Ectodermal cell (in vitro differentiated cells): ENCODE measurements at regions not wholly inside any gene's neighbourhood (a gene's known extent, or its start where the extent isn't known, plus 50 kb on each side); places are given as distances from the start of the nearest gene placed in this dataset.

ENCODE experiments used
- H3K27ac ChIP-seq: 2 replicates; pipeline ENCODE4 v1.7.0; 2013; ENCODE audit warnings: mild to moderate bottlenecking, low read depth, low read length; ENCODE audit not compliant: insufficient read depth, poor library complexity, severe bottlenecking
- H3K27me3 ChIP-seq: 2 replicates; pipeline ENCODE4 v1.7.0; 2013; ENCODE audit warnings: mild to moderate bottlenecking, low read length; ENCODE audit not compliant: insufficient read depth, control insufficient read depth, poor library complexity, severe bottlenecking
- H3K36me3 ChIP-seq: one replicate; pipeline ENCODE4 v1.7.0; 2013; ENCODE audit warnings: low read length; ENCODE audit not compliant: control insufficient read depth, insufficient read depth
- H3K4me1 ChIP-seq: one replicate; pipeline ENCODE4 v1.7.0; 2013; ENCODE audit warnings: low read length; ENCODE audit not compliant: control insufficient read depth, insufficient read depth
- H3K4me3 ChIP-seq: 2 replicates; pipeline ENCODE4 v1.7.0; 2013; ENCODE audit warnings: low read depth, low read length, control low read depth; ENCODE audit not compliant: insufficient read depth
- H3K9me3 ChIP-seq: 2 replicates; pipeline ENCODE4 v1.7.0; 2013; ENCODE audit warnings: mild to moderate bottlenecking, low read length, moderate library complexity; ENCODE audit not compliant: control insufficient read depth
- WGBS, 2 experiments: methylation state at CpG; one replicate each; pipeline ENCODE4 v1.1.7; 2013; ENCODE audit warnings: missing lambda C conversion rate in 2 of 2; 5-methylcytosine and 5-hydroxymethylcytosine counted together

- Histone ChIP-seq H3K4me1 (peaks cover 7% of the 10 kb centered on the region), H3K27ac (no peak overlapping the region), H3K9me3 (no peaks in the 10 kb centered on the region), H3K4me3 (no peak overlapping the region), H3K36me3 (no peaks in the 10 kb centered on the region), H3K27me3 (no peaks in the 10 kb centered on the region)
- WGBS, 2 experiments, result 90 to 92% methylated on average over 13 of the region's 13 CpGs
Measured at GRCh38 chr6:9937031-9937763, 477.7 kb downstream of the TFAP2A start.

DNA sequence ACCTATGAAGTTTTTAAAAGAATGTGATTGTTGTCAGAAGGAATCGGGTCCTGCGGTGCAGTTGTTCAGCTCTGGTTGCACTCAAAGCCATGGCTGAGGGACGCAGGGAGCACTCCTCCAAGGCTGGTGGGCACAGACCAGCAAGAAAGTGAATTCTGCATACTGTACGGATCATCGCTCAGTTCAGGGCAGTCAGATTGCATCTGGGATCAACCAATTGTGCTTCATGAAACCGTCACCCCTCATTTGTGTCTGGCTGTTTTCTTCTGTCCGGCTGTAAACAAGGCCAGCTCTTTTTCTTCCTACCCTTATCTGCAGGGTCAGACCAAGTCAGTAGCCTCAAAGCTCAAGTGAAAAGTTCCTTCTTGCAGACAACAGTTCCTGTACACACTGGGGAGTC, 478.3 kb downstream of the TFAP2A start:
- no peaks in the 10 kb centered on the region for H3K36me3 ChIP-seq
- WGBS, 2 experiments, result 90 to 93% methylated on average over 7 of the region's 7 CpGs
- no peaks in the 10 kb centered on the region for H3K27me3 ChIP-seq
- H3K27ac ChIP-seq, result no peak overlapping the region
- no peak overlapping the region for H3K4me3 ChIP-seq
- no peaks in the 10 kb centered on the region for H3K9me3 ChIP-seq
- peaks cover 7% of the 10 kb centered on the region for H3K4me1 ChIP-seq

- Histone ChIP-seq H3K36me3 (no peaks in the 10 kb centered on the region), H3K27ac (no peak overlapping the region), H3K9me3 (no peaks in the 10 kb centered on the region), H3K4me3 (no peak overlapping the region), H3K27me3 (no peaks in the 10 kb centered on the region), H3K4me1 (peaks cover 7% of the 10 kb centered on the region)
- WGBS, 2 experiments, result 100% methylated on average over 1 to 2 of the region's 2 CpGs
Measured at GRCh38 chr6:9933677-9934076, 481.2 kb downstream of the TFAP2A start.

DNA sequence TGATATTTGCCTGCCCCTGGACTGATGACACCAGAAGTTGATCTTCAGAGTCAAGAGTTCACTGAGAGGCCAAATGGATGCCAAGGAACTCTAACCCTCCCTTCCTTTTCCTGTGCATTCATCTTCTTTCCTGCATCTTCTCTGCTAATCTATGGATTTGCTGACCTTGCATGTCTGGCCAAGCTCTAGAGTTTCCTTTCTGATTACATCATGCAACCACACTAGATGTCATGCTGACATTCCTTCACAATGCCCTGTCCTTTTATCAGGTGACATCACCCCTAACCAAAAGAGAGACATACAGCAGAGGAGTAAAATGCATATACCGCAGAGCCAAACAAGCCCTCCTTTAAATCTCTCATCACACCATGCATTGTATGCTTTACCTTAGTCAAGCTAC, 487.6 kb downstream of the TFAP2A start:
- H3K9me3 ChIP-seq, result no peaks in the 10 kb centered on the region
- H3K27me3 ChIP-seq, result no peaks in the 10 kb centered on the region
- no peaks in the 10 kb centered on the region for H3K36me3 ChIP-seq
- H3K4me3 ChIP-seq, result no peak overlapping the region
- 94 to 100% methylated on average over 1 of the region's 1 CpG for WGBS, 2 experiments
- H3K27ac ChIP-seq, result no peak overlapping the region
- no peaks in the 10 kb centered on the region for H3K4me1 ChIP-seq

DNA sequence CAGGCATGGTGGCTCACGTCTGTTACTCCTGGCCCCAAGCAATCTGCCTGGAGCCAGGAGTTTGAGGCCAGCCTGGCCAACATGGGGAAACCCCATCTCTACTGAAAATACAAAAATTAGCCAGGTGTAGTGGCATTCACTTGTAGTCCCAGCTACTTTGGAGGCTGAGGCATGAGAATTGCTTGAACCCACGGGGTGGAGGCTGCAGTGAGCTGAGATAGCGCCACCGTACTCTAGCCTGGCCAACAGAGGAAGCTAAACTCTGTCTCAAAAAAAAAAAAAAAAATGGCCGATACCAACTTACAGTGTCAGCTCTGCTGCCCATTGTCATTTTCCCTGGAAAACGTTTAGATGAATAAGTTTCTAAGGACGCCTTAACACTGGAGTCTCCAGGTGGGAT, 489.9 kb downstream of the TFAP2A start:
- H3K4me1 ChIP-seq, result no peaks in the 10 kb centered on the region
- H3K36me3 ChIP-seq, result no peaks in the 10 kb centered on the region
- H3K9me3 ChIP-seq, result no peaks in the 10 kb centered on the region
- H3K27ac ChIP-seq, result no peak overlapping the region
- H3K4me3 ChIP-seq, result no peak overlapping the region
- WGBS, 2 experiments, result 86 to 93% methylated on average over 7 of the region's 7 CpGs
- H3K27me3 ChIP-seq, result no peaks in the 10 kb centered on the region

DNA sequence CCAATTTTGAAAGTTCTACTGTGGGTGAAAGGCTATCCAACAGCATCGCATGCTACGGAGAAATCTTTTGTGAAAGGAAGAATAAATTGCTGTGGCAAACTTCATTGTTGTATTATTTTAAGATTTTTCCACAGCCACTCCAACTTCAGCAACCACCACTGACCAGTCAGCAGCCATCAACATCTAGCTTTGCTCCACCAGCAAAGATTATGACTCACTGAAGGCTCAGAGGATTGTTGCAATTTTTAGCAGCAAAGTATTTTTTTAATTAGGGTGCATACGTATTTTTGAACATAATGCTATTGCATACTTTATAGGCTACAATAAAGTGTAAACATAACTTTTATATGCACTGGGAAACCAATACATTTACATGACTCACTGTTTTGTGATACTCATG, 493.5 kb downstream of the TFAP2A start:
- Histone ChIP-seq H3K27me3 (no peaks in the 10 kb centered on the region), H3K4me1 (no peaks in the 10 kb centered on the region), H3K9me3 (no peaks in the 10 kb centered on the region), H3K36me3 (no peaks in the 10 kb centered on the region), H3K27ac (no peak overlapping the region), H3K4me3 (no peak overlapping the region)
- 94 to 96% methylated on average over 2 to 3 of the region's 3 CpGs for WGBS, 2 experiments

GRCh38 chr6:9914951-9915350, 499.9 kb downstream of the TFAP2A start:
- no peaks in the 10 kb centered on the region for H3K36me3 ChIP-seq
- H3K4me1 ChIP-seq, result no peaks in the 10 kb centered on the region
- H3K9me3 ChIP-seq, result no peaks in the 10 kb centered on the region
- H3K27me3 ChIP-seq, result no peaks in the 10 kb centered on the region
- H3K4me3 ChIP-seq, result no peak overlapping the region
- WGBS, 2 experiments, result 86 to 91% methylated on average over 3 to 4 of the region's 5 CpGs
- no peak overlapping the region for H3K27ac ChIP-seq

DNA sequence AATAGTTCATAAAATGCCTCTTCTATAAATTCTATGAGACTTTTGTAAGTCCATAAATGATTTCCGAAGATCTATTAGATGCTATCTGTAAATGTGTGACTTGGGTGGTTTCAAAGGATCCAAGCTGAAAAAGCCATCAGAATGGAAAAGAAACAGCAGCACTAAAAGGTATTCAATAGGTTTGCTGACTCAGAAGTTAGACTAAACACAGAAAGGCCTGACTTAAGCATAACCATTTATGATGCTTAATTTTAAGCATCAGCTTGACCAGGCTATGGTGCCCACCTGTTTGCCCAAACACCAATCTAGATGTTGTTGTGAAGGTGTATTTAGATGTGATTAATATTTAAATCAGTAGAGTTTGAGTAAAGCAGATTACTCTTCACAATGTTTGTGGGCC, 513.5 kb downstream of the TFAP2A start:
- WGBS, 2 experiments, result 94 to 100% methylated on average over 1 of the region's 1 CpG
- H3K4me1 ChIP-seq, result no peaks in the 10 kb centered on the region

DNA sequence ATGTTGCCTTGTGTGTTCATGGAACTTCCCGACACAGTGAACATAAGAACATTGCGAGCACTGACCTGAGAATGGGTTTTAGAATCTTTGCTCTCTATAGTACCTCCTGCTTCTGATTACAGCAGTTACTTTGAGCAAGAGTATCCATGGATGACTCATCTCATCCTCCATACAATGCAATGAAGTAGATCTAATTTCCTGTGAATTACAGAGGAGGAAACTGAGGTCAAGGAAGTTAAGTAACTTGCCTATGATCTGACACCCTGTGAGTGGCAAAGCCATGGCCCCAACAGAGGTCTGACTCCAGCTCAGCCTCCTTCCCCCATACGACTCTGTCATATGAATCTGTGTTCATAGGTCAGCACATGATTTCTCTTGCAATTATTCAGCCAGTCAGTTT, 518.1 kb downstream of the TFAP2A start:
- H3K4me1 ChIP-seq, result no peaks in the 10 kb centered on the region
- WGBS, 2 experiments, result 89 to 96% methylated on average over 3 of the region's 3 CpGs
- no peaks in the 10 kb centered on the region for H3K27me3 ChIP-seq
- no peaks in the 10 kb centered on the region for H3K9me3 ChIP-seq
- H3K36me3 ChIP-seq, result no peaks in the 10 kb centered on the region
- H3K27ac ChIP-seq, result no peak overlapping the region
- H3K4me3 ChIP-seq, result no peak overlapping the region

More for the DNA sequence above, 513.5 kb downstream of the TFAP2A start:
- Histone ChIP-seq H3K4me3 (no peak overlapping the region), H3K36me3 (no peaks in the 10 kb centered on the region), H3K27me3 (no peaks in the 10 kb centered on the region), H3K27ac (no peak overlapping the region), H3K9me3 (no peaks in the 10 kb centered on the region)

DNA sequence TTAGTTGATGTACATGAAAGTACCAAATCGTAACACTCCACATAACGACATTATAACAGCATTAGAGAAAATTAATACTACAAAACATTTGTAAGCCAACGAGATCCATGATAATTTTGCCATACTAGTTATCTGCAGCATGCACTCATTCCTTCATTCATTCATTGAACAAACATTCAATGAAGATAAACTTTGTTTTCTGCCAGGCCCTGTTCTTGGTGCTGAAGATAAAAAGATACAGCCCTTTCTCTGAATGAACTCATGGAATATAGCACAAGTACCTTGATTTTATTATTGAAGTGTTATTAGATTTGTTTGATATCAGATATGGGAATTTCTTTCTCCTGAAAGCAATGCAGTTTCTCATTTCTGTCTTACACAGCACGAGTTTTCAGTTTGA, 524.0 kb downstream of the TFAP2A start:
- Histone ChIP-seq H3K9me3 (no peaks in the 10 kb centered on the region), H3K27ac (no peak overlapping the region), H3K4me1 (no peaks in the 10 kb centered on the region), H3K36me3 (no peaks in the 10 kb centered on the region), H3K4me3 (no peak overlapping the region), H3K27me3 (no peaks in the 10 kb centered on the region)
- 84 to 93% methylated on average over 3 to 4 of the region's 4 CpGs for WGBS, 2 experiments

- WGBS, 2 experiments, result 100% methylated on average over 2 of the region's 3 CpGs
Measured at GRCh38 chr6:9890469-9890868, 524.4 kb downstream of the TFAP2A start.

More at GRCh38 chr6:9890469-9890868, 524.4 kb downstream of the TFAP2A start:
- Histone ChIP-seq H3K36me3 (no peaks in the 10 kb centered on the region), H3K4me1 (no peaks in the 10 kb centered on the region), H3K27ac (no peak overlapping the region), H3K4me3 (no peak overlapping the region), H3K9me3 (no peaks in the 10 kb centered on the region), H3K27me3 (no peaks in the 10 kb centered on the region)
